Panc1 (cell line): ENCODE measurements at regions not wholly inside any gene's neighbourhood (a gene's known extent, or its start where the extent isn't known, plus 50 kb on each side); places are given as distances from the start of the nearest gene placed in this dataset.

Experiments
- ATAC-seq: fragments of 200-7000 bp; cut with Tn5 transposase; 2 replicates; pipeline ENCODE4 v1.9.1; 2020; ENCODE audit warnings: mild to moderate bottlenecking, moderate library complexity
- BruUV-seq: library from RNA; stranded (reverse); fragments of 400-500 nt; replicated peaks from 2 replicates; lab custom pipeline; 2021; lab: Mats Ljungman, UMichigan
- CTCF ChIA-PET: fragments of 300-600 bp; sonication (Branson Sonifier 250); formaldehyde crosslinking; loops from one replicate; lab custom pipeline; 2022; ENCODE audit warnings: antibody characterized with exemption; lab: Charles Lee
- POLR2A ChIA-PET: fragments of 300-600 bp; sonication (Branson Sonifier 250); formaldehyde crosslinking; loops from one replicate; lab custom pipeline; 2022; ENCODE audit warnings: antibody characterized with exemption; lab: Charles Lee
- DNase-seq: peaks from one replicate; pipeline ENCODE4 v3.0.0-alpha.2; 2010; ENCODE audit warnings: low read depth, low spot score
- H3K27ac ChIP-seq: 2 replicates; pipeline ENCODE4 v1.5.1; 2011; ENCODE audit warnings: mild to moderate bottlenecking, low read length, inconsistent platforms
- H3K27me3 ChIP-seq: fragments of 200-500 bp; sonication (Bioruptor generic); 2 replicates; pipeline ENCODE4 v1.6.0; 2014; ENCODE audit warnings: low read length, inconsistent platforms; ENCODE audit not compliant: control insufficient read depth, insufficient read depth
- H3K36me3 ChIP-seq: fragments of 200-500 bp; sonication (Bioruptor generic); 2 replicates; pipeline ENCODE4 v1.5.1; 2014; ENCODE audit warnings: inconsistent platforms, mild to moderate bottlenecking, low read length, moderate library complexity; ENCODE audit not compliant: control insufficient read depth, insufficient read depth
- H3K4me1 ChIP-seq: 2 replicates; pipeline ENCODE4 v1.5.1; 2011; ENCODE audit warnings: inconsistent platforms, mild to moderate bottlenecking, low read length, moderate library complexity; ENCODE audit not compliant: control insufficient read depth, insufficient read depth
- H3K4me3 ChIP-seq, 2 experiments: 2 replicates each; pipeline ENCODE4 v1.5.1; 2011 to 2012; ENCODE audit warnings: low read depth in 2 of 2, low read length in 2 of 2, mild to moderate bottlenecking in 2 of 2, inconsistent platforms in 1 of 2, moderate library complexity in 1 of 2
- H3K9me3 ChIP-seq: fragments of 200-500 bp; sonication (Bioruptor generic); 2 replicates; pipeline ENCODE4 v1.5.1; 2014; ENCODE audit warnings: low read depth, mild to moderate bottlenecking, inconsistent platforms, low read length, moderate library complexity; ENCODE audit not compliant: control insufficient read depth, insufficient read depth
- CTCF ChIP-seq: fragments of 450-650 bp; IDR thresholded peaks from 2 replicates; pipeline ENCODE4 v1.5.1; 2017; ENCODE audit warnings: mild to moderate bottlenecking
- POLR2AphosphoS5 ChIP-seq: IDR thresholded peaks from 2 replicates; pipeline ENCODE4 v1.6.1; 2012; ENCODE audit warnings: mild to moderate bottlenecking, low read depth, low read length, moderate library complexity
- SIN3A ChIP-seq: IDR thresholded peaks from 2 replicates; pipeline ENCODE4 v1.6.1; 2012; ENCODE audit warnings: low read depth, mild to moderate bottlenecking, low read length, moderate library complexity, borderline replicate concordance; ENCODE audit not compliant: insufficient read depth
- TCF7L2 ChIP-seq: IDR thresholded peaks from 2 replicates; pipeline ENCODE4 v1.6.1; 2011; ENCODE audit warnings: mild to moderate bottlenecking, low read depth, low read length, inconsistent platforms
- in situ Hi-C: cut with HindIII; loops from 2 replicates; pipeline ENCODE4 v1.10.0; 2016; ENCODE audit warnings: low sequenced_read_pairs, low pct_unique_long_range_greater_than_20kb
- intact Hi-C: fragments of 100-400 bp; cut with micrococcal nuclease; formaldehyde crosslinking; loops from one replicate; pipeline ENCODE4 v1.10.0; 2022; ENCODE audit not compliant: unreplicated experiment
- TF ChIP-seq, protein P1 (sequence below), 2 experiments: IDR thresholded peaks; 2 replicates each; pipeline ENCODE4 v1.6.1; 2011 to 2012; ENCODE audit warnings: low read depth in 2 of 2, control low read depth in 1 of 2, low read length in 1 of 2, mild to moderate bottlenecking in 1 of 2, moderate library complexity in 1 of 2; ENCODE audit not compliant: insufficient read depth in 1 of 2

DNA sequence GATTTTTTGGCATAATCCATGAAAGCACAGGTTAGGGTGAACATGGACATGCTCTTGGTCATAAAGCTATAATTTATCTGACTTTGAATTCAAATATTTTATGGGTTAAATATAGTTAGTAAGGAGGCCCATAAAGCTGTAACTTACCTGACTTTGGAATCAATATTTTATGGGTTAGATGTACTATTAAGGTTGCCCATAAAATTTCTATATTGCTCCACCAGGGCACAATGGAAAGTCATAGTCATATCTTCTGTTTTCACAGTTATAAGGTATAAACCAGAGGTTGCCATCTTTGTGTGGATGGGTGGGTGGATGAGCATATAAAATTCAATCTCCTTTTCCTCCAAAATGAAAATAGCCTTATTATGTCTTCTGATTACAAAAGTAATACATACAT is 120.5 kb upstream of the ADAMTSL1 start:
- no TSS peak for BruUV-seq
- ChIA-PET CTCF (no interaction called here), POLR2A (no interaction called here)
- Histone ChIP-seq H3K4me3 (no peak overlapping the region), H3K9me3 (no peaks in the 10 kb centered on the region), H3K36me3 (no peaks in the 10 kb centered on the region), H3K4me1 (no peaks in the 10 kb centered on the region), H3K27me3 (no peaks in the 10 kb centered on the region), H3K27ac (no peak overlapping the region)
- intact Hi-C loops: no loop called here
- no peak for ATAC-seq
- in situ Hi-C loops: no loop called here
- no peak for DNase-seq
- TF ChIP-seq TCF7L2 (no peak), SIN3A (no peak), CTCF (no peak), POLR2AphosphoS5 (no peak)
- TF ChIP-seq, protein P1, sequence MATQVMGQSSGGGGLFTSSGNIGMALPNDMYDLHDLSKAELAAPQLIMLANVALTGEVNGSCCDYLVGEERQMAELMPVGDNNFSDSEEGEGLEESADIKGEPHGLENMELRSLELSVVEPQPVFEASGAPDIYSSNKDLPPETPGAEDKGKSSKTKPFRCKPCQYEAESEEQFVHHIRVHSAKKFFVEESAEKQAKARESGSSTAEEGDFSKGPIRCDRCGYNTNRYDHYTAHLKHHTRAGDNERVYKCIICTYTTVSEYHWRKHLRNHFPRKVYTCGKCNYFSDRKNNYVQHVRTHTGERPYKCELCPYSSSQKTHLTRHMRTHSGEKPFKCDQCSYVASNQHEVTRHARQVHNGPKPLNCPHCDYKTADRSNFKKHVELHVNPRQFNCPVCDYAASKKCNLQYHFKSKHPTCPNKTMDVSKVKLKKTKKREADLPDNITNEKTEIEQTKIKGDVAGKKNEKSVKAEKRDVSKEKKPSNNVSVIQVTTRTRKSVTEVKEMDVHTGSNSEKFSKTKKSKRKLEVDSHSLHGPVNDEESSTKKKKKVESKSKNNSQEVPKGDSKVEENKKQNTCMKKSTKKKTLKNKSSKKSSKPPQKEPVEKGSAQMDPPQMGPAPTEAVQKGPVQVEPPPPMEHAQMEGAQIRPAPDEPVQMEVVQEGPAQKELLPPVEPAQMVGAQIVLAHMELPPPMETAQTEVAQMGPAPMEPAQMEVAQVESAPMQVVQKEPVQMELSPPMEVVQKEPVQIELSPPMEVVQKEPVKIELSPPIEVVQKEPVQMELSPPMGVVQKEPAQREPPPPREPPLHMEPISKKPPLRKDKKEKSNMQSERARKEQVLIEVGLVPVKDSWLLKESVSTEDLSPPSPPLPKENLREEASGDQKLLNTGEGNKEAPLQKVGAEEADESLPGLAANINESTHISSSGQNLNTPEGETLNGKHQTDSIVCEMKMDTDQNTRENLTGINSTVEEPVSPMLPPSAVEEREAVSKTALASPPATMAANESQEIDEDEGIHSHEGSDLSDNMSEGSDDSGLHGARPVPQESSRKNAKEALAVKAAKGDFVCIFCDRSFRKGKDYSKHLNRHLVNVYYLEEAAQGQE (IDR thresholded peaks at IDR 0.05; ENCODE audit: insufficient read depth in 1 of 2, low read depth in 2 of 2, low read length in 1 of 2): no peak

DNA sequence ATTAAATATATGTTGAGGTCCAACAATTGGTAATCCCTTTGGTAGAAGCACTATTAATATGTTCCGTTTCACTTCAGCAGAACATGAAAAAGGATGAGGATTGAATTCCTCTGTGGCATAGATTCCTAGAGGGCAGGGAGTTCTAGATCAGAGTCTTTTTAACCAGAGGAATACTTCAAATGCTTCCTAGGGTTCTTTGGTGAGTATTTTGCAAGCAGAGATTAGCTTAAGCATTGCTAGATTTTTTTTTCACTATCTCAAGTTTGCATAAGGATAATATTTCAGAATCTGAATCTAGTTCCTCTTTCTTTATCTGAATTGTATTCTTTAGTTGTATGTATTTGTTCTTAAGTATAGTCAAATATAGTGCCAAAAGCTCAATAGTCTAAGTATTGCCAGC is 116.6 kb upstream of the ADAMTSL1 start:
- Histone ChIP-seq H3K36me3 (no peaks in the 10 kb centered on the region), H3K27me3 (no peaks in the 10 kb centered on the region), H3K9me3 (no peaks in the 10 kb centered on the region), H3K27ac (no peak overlapping the region), H3K4me1 (no peaks in the 10 kb centered on the region), H3K4me3 (no peak overlapping the region)
- no TSS peak for BruUV-seq
- no peak for DNase-seq
- intact Hi-C loops: no loop called here
- ATAC-seq: no peak
- ChIA-PET CTCF (no interaction called here), POLR2A (no interaction called here)
- in situ Hi-C loops: no loop called here
- no peak for TF ChIP-seq SIN3A

- H3K4me3 ChIP-seq: no peak overlapping the region
- no peak for ATAC-seq
Observed at GRCh38 chr9:18358325-18358724, 115.6 kb upstream of the ADAMTSL1 start.

More at GRCh38 chr9:18358325-18358724, 115.6 kb upstream of the ADAMTSL1 start:
- Histone ChIP-seq H3K9me3 (no peaks in the 10 kb centered on the region), H3K4me1 (no peaks in the 10 kb centered on the region), H3K27me3 (no peaks in the 10 kb centered on the region), H3K27ac (no peak overlapping the region), H3K36me3 (no peaks in the 10 kb centered on the region)
- in situ Hi-C loops: no loop called here
- intact Hi-C loops: no loop called here
- no peak for DNase-seq
- BruUV-seq: no TSS peak
- CTCF ChIA-PET: no interaction called here
- POLR2A ChIA-PET: no interaction called here
- TF ChIP-seq POLR2AphosphoS5: no peak
- TF ChIP-seq, protein P1 (IDR thresholded peaks at IDR 0.05; ENCODE audit: insufficient read depth in 1 of 2, low read depth in 2 of 2, low read length in 1 of 2): no peak
- TF ChIP-seq TCF7L2: no peak
- TF ChIP-seq CTCF: no peak
- no peak for TF ChIP-seq SIN3A
